ENCODE measurements at regions not wholly inside any gene's neighbourhood (a gene's known extent, or its start where the extent isn't known, plus 50 kb on each side); places are given as distances from the start of the nearest gene placed in this dataset.

- Mint-ChIP-seq H3K4me1 (ENCODE audit: insufficient read depth, unreplicated experiment) (peaks cover 16% of the 10 kb centered on the region), H3K4me3 (ENCODE audit: unreplicated experiment) (no peak overlapping the region), H3K9me3 (ENCODE audit: unreplicated experiment) (no peaks in the 10 kb centered on the region), H3K27me3 (ENCODE audit: insufficient read depth, unreplicated experiment) (no peaks in the 10 kb centered on the region), H3K27ac (ENCODE audit: low read depth, unreplicated experiment) (peak overlapping the region; percentile 37), H3K36me3 (ENCODE audit: insufficient read depth, unreplicated experiment) (no peaks in the 10 kb centered on the region)
- TSS peak; percentile 37 for BruUV-seq (replicated peaks)
- TF ChIP-seq CTCF (IDR thresholded peaks at IDR 0.05; ENCODE audit: unreplicated experiment) = no peak
- peak; percentile 80 for DNase-seq (ENCODE audit: unreplicated experiment)
- POLR2A ChIA-PET = interaction anchor here (0.6 to 1.2 kb wide), 2 partner anchors 9 to 11 kb away, joined by 3 to 4 read pairs; no protein-coding TSS in a partner anchor
- CTCF ChIA-PET = interaction anchor here (0.6 to 0.7 kb wide), 3 partner anchors 26 to 161 kb away, joined by 3 to 4 read pairs (median 3); no protein-coding TSS in a partner anchor
- intact Hi-C loops (cut with micrococcal nuclease) = no loop called here
Observed at GRCh38 chr6:72553531-72554511, 68.0 kb upstream of the KCNQ5 start.

GRCh38 chr6:72554761-72555221, 67.1 kb upstream of the KCNQ5 start:
- TF ChIP-seq CTCF (IDR thresholded peaks at IDR 0.05; ENCODE audit: unreplicated experiment) = no peak
- no peaks in the 10 kb centered on the region for H3K9me3 Mint-ChIP-seq (ENCODE audit: unreplicated experiment)
- intact Hi-C loops (cut with micrococcal nuclease) = no loop called here
- BruUV-seq (replicated peaks) = no TSS peak
- H3K4me1 Mint-ChIP-seq (ENCODE audit: insufficient read depth, unreplicated experiment) = peaks cover 16% of the 10 kb centered on the region
- no peak overlapping the region for H3K27ac Mint-ChIP-seq (ENCODE audit: low read depth, unreplicated experiment)
- ChIA-PET CTCF (interaction anchor here (0.6 to 1.5 kb wide), 3 partner anchors 131 to 143 kb away, joined by 3 to 4 read pairs (median 3); no protein-coding TSS in a partner anchor), POLR2A (no interaction called here)
- H3K36me3 Mint-ChIP-seq (ENCODE audit: insufficient read depth, unreplicated experiment) = no peaks in the 10 kb centered on the region
- H3K4me3 Mint-ChIP-seq (ENCODE audit: unreplicated experiment) = no peak overlapping the region
- H3K27me3 Mint-ChIP-seq (ENCODE audit: insufficient read depth, unreplicated experiment) = no peaks in the 10 kb centered on the region
- no peak for DNase-seq (ENCODE audit: unreplicated experiment)

- Mint-ChIP-seq H3K4me1 (ENCODE audit: insufficient read depth, unreplicated experiment) (peaks cover 4% of the 10 kb centered on the region), H3K36me3 (ENCODE audit: insufficient read depth, unreplicated experiment) (no peaks in the 10 kb centered on the region), H3K27me3 (ENCODE audit: insufficient read depth, unreplicated experiment) (no peaks in the 10 kb centered on the region), H3K9me3 (ENCODE audit: unreplicated experiment) (no peaks in the 10 kb centered on the region), H3K27ac (ENCODE audit: low read depth, unreplicated experiment) (no peak overlapping the region), H3K4me3 (ENCODE audit: unreplicated experiment) (no peak overlapping the region)
- BruUV-seq (replicated peaks) = no TSS peak
- CTCF ChIA-PET = interaction anchor here (0.7 kb wide), 1 partner anchor 138 kb away, joined by 3 read pairs; no protein-coding TSS in a partner anchor
- POLR2A ChIA-PET = no interaction called here
- no peak for TF ChIP-seq CTCF (IDR thresholded peaks at IDR 0.05; ENCODE audit: unreplicated experiment)
- no peak for DNase-seq (ENCODE audit: unreplicated experiment)
- intact Hi-C loops (cut with micrococcal nuclease) = no loop called here
Observed at GRCh38 chr6:72559067-72559466, 62.8 kb upstream of the KCNQ5 start.

- POLR2A ChIA-PET = no interaction called here
- no TSS peak for BruUV-seq (replicated peaks)
- no peak for DNase-seq (ENCODE audit: unreplicated experiment)
- H3K27me3 Mint-ChIP-seq (ENCODE audit: insufficient read depth, unreplicated experiment) = no peaks in the 10 kb centered on the region
- no peaks in the 10 kb centered on the region for H3K4me1 Mint-ChIP-seq (ENCODE audit: insufficient read depth, unreplicated experiment)
- H3K9me3 Mint-ChIP-seq (ENCODE audit: unreplicated experiment) = no peaks in the 10 kb centered on the region
- H3K4me3 Mint-ChIP-seq (ENCODE audit: unreplicated experiment) = no peak overlapping the region
- H3K27ac Mint-ChIP-seq (ENCODE audit: low read depth, unreplicated experiment) = no peak overlapping the region
- intact Hi-C loops (cut with micrococcal nuclease) = no loop called here
- CTCF ChIA-PET = interaction anchor here (0.7 to 1.4 kb wide), 4 partner anchors 21 to 574 kb away, joined by 3 to 11 read pairs (median 4); no protein-coding TSS in a partner anchor
- H3K36me3 Mint-ChIP-seq (ENCODE audit: insufficient read depth, unreplicated experiment) = no peaks in the 10 kb centered on the region
- no peak for TF ChIP-seq CTCF (IDR thresholded peaks at IDR 0.05; ENCODE audit: unreplicated experiment)
Observed at GRCh38 chr6:72559555-72559954, 62.3 kb upstream of the KCNQ5 start.
